DMS 273 (cell line): ENCODE measurements at regions not wholly inside any gene's neighbourhood (a gene's known extent, or its start where the extent isn't known, plus 50 kb on each side); places are given as distances from the start of the nearest gene placed in this dataset.
"Not testable (repeated sequence)": the region's sequence is repeated elsewhere in the genome, so short reads cannot be mapped to it uniquely, and the experiment has no call there.

ENCODE experiments used
- DNase-seq: peaks from one replicate; lab custom pipeline; 2025; ENCODE audit not compliant: unreplicated experiment; lab: John Stamatoyannopoulos, UW

DNA sequence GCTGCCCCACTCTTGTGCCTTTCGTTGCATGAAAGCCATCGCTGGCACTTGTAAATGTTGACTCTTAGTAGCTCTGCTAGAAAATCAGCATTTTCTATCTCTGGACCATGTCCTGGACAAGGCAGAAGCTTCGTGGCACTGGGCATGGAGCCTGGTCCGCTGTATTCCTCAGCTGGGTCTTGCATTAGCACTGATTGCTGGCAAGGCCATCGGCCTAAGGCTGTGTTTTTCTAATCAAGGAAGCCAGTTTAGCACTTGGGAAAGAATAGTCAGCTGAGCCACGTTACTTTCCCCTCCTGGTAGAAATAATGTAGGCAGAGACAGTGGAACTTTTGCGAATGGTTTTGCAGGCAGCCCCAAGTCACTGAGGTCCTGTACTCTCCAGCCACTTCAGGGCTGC, 180.2 kb upstream of the EOLA2 start:
- DNase-seq, result no peak

DNA sequence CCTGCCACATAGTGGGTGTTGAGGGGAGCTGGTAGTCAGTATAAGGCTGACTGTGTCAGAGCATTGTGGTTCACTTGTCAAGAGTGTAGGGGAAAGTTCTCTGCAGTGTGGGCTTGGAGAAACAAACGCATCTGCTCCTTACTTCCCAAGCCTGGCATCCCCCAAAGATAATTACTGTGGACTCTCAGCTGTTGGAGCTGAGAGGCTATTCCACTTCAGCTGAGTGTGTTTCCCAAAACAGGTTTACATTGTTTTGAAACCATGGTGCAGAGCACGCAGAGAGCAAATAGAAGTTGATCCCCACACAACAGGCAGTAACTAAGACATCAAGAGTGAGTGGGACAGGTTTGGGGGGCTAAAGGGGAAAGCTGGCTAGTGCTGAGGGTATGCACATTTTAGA, 181.0 kb upstream of the EOLA2 start:
- DNase-seq, result no peak

- not testable (repeated sequence) for DNase-seq
Measured at GRCh38 chrX:150125045-150125444, 186.8 kb upstream of the EOLA2 start.

GRCh38 chrX:150127216-150127615, 188.9 kb upstream of the EOLA2 start:
- DNase-seq, result no peak

DNA sequence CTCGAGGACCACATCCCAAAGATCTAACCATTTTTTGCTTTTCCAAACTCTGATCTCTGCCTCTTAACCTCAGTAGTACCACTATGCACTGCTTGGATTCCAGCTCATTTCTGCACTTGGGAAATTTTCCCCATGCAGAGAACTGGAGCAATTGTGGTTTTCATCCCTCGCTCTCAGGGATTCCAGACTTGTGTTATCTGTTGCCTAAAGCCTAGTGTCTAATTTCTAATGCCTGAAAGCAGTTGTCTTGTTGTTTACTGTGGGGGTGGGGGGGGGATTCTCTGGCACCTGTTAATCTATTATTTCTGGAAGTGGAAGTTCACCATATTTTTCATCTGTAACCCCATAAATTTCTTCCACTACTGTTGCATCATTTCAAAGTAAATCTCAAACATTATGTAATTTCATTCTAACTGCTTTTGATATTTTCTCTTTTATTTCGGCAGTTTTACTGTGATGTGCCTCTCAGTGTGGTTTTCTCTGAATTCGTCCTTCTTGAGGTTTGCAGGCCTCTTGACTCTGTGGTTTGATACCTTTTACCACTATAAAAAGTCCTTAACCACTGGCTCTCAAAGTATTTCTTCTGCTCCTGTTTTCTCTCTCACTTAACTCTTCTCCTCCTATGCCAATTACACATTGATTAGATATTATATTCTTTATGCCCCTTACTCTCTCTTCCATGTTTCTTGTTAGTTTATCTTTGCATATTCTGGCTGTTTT, 205.6 kb upstream of the EOLA2 start:
- DNase-seq, result no peak

DNA sequence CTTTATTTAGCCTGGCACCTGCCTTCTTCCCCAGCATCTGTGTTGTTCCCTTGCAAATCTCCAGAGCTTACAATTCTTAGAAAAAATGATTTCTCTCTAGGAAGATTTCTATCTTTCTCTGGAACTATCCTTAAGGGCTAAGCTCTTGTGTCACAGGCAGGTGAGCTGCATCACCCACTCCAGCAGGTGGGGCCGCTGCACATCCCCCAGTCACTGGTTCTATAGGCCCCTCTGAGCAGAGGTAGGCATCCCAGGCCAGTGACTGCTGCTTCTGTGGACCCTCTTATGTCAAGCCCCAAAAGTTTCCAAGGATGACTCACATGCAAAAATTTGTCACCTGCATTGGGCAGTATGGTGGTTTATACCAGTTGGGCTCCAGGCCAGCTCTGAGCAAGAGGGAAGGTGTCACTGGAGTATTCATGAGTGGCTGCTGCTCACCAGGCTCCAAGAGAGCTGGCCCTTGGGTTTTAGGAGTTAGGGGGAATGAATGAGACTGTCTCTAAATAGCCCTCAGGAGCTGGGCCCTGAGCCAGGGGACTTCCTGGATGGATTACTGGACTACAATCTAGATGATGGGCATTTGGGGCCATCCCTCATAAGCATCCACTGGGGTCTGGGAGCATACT, 208.1 kb upstream of the EOLA2 start:
- no peak for DNase-seq

- no peak for DNase-seq
Measured at GRCh38 chrX:150148749-150149672, 210.7 kb upstream of the EOLA2 start.

DNA sequence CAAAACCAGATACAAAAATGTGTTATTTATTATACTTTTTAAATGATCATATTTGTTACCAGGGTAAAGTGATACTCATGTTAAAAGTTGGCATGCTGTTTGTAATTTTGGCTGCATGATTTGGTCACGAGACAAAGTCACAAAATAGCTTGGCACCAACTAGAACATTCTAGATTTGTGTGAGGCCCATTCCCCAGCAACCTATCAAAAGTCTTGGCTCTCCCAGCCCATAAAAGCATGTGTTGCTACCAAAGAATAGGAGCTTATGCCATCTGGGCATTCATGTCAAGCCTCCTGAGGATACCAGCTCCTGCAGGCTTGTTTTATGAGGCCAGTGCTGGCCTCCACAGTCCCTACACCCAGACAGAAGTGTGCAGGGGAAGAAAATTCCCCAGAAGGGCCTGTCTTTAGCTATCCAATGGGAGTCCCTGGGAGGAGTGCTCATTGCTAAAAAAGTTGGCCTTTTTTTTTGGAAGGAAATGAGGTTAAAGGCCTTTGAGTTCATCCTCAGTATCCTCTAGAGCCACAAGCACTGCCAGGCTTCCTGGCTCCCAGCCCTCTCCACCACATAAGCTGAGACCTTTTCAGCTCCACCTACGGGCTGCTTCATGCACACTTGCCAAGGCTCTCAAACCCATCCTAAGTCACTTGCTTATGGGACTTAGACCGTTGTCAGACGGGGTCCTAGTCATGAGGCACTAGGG, 211.9 kb upstream of the EOLA2 start:
- peak; percentile 15 for DNase-seq

- DNase-seq, result no peak
Measured at GRCh38 chrX:150150780-150151125, 212.4 kb upstream of the MAMLD1 start.

GRCh38 chrX:150152036-150152435, 211.1 kb upstream of the MAMLD1 start:
- DNase-seq, result no peak

- no peak for DNase-seq
Measured at GRCh38 chrX:150152546-150152945, 210.6 kb upstream of the MAMLD1 start.

- DNase-seq, result peak; percentile 43
Measured at GRCh38 chrX:150155436-150156035, 207.6 kb upstream of the MAMLD1 start.

GRCh38 chrX:150156615-150157014, 206.5 kb upstream of the MAMLD1 start:
- DNase-seq, result no peak

DNA sequence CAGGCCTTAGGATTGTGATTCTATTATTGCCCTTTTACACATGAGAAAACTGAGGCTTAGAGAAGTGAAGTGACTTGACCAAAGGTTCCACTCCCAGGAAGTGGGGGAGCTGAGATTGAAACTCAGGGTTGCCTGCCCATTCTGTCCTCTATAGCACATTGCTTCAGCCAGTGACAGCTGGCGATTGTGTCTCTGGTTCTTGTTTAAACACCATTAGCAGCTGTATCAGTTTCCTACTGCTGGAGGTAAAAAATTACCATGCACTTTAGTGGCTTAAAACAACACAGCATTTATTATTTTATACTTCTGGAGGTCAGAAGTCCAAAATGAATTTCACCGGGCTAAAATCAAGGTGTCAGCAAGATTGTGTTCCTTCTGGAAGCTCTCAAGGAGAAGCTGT, 205.8 kb upstream of the MAMLD1 start:
- DNase-seq, result peak; percentile 13

DNA sequence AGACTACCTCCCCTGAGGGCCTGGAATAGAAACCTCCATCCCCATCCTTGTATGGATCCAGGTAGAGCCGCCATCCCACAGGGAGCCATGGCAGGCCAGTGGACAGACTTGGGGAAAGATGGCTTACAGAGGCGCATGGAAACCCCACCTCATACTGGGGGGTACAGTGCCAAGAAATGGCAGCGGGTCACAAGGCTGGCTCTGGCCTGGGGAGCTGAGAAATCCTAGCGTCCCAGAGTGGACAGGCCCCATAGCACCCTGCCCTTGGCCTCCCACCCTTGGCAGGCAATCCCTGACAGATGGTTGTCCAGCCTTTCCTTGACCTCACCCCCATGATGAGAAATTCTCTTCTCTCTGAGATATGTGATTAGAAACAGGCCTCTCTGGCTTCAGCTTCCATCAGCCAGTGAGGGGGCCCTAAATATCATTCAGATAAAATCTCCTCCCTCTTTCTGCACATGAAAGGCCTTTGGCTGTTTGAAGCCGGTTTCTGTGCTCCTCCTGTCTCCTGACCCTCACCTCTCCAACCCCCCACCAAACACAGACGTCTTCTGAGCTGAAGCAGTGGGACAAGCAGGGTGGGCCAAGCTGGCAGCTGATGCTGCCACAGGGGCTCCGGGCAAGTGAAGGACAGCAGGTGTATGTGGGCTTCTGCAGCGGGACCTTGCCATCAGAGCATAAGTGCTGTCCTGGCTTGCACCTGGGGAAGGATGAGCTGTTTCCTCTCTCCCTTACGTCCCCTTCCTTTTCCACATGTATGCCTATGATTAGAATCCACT, 204.4 kb upstream of the MAMLD1 start:
- no peak for DNase-seq

GRCh38 chrX:150159537-150159936, 203.6 kb upstream of the MAMLD1 start:
- DNase-seq, result no peak

DNA sequence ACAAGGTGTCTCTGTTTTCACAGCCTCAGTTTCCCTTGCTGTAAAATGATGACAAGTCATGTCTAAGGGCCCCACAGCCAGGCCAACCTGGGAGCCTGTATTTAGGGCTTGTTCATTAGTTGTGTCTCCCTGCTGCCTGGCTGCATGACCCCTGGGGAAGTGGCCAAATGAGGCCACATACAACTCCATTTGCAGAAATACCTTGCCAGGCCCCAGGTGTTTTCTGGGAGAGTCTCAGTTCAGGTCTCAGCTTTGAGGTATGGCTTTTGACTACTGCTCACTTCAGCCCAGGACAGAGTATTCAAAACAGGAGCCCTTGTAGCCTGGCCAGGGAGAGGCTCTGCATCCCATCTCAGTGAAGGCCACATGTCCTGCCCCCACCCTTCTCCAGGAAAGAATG, 202.5 kb upstream of the MAMLD1 start:
- DNase-seq, result no peak

- DNase-seq, result no peak
Measured at GRCh38 chrX:150161193-150161592, 201.9 kb upstream of the MAMLD1 start.

DNA sequence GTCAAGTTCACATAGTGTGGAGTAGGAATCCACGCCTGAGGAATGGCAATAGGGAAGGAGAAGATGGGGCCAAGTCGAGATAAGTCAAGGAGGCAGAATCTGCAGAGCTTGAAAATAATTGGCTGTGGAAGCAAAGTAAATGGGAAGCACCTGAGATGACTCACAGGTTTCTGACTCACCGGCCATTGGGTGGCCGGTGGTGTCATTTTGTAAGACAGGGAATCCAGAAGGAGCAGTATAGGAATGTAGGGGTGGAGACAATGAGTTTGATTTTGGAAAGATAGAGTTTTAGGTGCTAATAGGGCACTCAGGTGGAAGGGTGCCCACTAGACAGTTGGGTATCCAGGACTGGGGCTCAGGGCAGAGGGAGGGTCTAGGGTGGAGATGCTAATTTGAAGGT, 201.0 kb upstream of the MAMLD1 start:
- no peak for DNase-seq
